ENCODE measurements at regions not wholly inside any gene's neighbourhood (a gene's known extent, or its start where the extent isn't known, plus 50 kb on each side); places are given as distances from the start of the nearest gene placed in this dataset.
"Not testable (repeated sequence)": the region's sequence is repeated elsewhere in the genome, so short reads cannot be mapped to it uniquely, and the experiment has no call there.

DNA sequence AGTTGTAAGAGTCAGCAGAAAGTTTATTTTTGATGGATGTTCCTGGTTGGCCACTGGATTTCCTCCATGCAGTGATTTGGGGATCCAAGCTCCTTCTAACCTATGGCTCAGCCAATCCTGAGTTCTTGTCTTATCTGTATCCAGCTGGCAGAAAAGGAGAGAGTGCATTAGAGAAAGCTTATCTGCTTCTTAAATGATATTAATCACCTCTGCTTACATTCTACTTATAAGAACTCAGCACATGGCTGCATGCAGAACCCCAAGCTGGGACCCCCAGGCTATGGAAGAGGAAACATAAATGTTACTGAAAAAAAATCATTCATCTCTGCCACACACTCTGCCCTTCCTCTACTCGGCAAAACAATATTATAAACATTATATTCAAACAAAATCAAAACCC lies 739.8 kb upstream of the AUTS2 start:
- no peak for DNase-seq (ENCODE audit: low read depth)

GRCh38 chr7:68861171-68861570 lies 737.1 kb upstream of the AUTS2 start:
- TF ChIP-seq, protein P1, sequence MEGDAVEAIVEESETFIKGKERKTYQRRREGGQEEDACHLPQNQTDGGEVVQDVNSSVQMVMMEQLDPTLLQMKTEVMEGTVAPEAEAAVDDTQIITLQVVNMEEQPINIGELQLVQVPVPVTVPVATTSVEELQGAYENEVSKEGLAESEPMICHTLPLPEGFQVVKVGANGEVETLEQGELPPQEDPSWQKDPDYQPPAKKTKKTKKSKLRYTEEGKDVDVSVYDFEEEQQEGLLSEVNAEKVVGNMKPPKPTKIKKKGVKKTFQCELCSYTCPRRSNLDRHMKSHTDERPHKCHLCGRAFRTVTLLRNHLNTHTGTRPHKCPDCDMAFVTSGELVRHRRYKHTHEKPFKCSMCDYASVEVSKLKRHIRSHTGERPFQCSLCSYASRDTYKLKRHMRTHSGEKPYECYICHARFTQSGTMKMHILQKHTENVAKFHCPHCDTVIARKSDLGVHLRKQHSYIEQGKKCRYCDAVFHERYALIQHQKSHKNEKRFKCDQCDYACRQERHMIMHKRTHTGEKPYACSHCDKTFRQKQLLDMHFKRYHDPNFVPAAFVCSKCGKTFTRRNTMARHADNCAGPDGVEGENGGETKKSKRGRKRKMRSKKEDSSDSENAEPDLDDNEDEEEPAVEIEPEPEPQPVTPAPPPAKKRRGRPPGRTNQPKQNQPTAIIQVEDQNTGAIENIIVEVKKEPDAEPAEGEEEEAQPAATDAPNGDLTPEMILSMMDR (IDR thresholded peaks at IDR 0.05; ENCODE audit: control insufficient read depth, extremely low read depth, insufficient read depth), result no peak
- no peak overlapping the region for H3K4me3 ChIP-seq (ENCODE audit: low read depth, low read length)
- no peak for DNase-seq (ENCODE audit: low read depth)

More for the DNA sequence above, 739.8 kb upstream of the AUTS2 start:
- TF ChIP-seq, protein P1 (IDR thresholded peaks at IDR 0.05; ENCODE audit: control insufficient read depth, extremely low read depth, insufficient read depth), result no peak
- H3K4me3 ChIP-seq (ENCODE audit: low read depth, low read length), result no peak overlapping the region

DNA sequence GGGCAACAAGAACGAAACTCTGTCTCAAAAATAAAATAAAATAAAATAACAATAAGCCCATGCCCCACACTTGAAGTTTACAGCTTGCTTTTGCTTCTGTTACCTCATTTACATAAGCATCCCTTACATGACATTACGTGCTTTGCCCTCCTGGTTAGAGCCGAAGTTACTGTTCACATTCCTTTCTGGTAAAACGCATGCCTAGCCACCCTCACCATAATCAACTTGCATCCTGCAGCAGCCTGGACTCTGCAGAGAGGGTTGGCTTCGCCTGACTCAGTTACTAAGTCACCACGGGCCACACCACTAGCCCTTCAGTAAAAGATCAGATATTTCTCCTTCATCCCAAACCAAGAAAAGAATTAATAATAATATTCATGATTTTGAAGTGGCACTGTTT lies 736.0 kb upstream of the AUTS2 start:
- no peak overlapping the region for H3K4me3 ChIP-seq (ENCODE audit: low read depth, low read length)
- no peak for DNase-seq (ENCODE audit: low read depth)
- TF ChIP-seq, protein P1 (IDR thresholded peaks at IDR 0.05; ENCODE audit: control insufficient read depth, extremely low read depth, insufficient read depth), result no peak

DNA sequence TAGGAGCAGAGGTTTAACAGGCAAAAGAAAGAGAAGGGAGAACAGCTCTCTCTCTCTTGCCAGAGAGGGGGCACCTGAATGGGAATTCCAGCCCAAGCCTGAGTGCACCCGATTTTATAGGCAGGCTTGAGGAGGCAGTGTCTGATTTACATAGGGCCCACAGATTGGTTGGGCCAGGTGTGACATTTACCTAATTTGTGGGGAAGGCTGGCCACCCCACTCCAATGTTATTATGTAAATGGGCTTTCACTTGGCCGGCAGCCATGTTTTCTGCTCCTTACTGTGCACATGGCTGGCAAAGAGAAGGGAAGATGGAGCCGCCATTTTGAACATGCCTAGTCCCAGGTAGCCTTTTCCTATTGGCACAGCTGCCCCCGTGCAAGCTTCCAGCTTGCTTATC lies 735.5 kb upstream of the AUTS2 start:
- no peak overlapping the region for H3K4me3 ChIP-seq (ENCODE audit: low read depth, low read length)
- TF ChIP-seq, protein P1 (IDR thresholded peaks at IDR 0.05; ENCODE audit: control insufficient read depth, extremely low read depth, insufficient read depth), result no peak
- no peak for DNase-seq (ENCODE audit: low read depth)

GRCh38 chr7:68865351-68866199 lies 732.7 kb upstream of the AUTS2 start:
- TF ChIP-seq, protein P1 (IDR thresholded peaks at IDR 0.05; ENCODE audit: control insufficient read depth, extremely low read depth, insufficient read depth), result no peak
- no peak overlapping the region for H3K4me3 ChIP-seq (ENCODE audit: low read depth, low read length)
- DNase-seq (ENCODE audit: low read depth), result no peak

- TF ChIP-seq, protein P1 (IDR thresholded peaks at IDR 0.05; ENCODE audit: control insufficient read depth, extremely low read depth, insufficient read depth), result no peak
- no peak overlapping the region for H3K4me3 ChIP-seq (ENCODE audit: low read depth, low read length)
- DNase-seq (ENCODE audit: low read depth), result no peak
Observed at GRCh38 chr7:68866200-68866570, 732.1 kb upstream of the AUTS2 start.

DNA sequence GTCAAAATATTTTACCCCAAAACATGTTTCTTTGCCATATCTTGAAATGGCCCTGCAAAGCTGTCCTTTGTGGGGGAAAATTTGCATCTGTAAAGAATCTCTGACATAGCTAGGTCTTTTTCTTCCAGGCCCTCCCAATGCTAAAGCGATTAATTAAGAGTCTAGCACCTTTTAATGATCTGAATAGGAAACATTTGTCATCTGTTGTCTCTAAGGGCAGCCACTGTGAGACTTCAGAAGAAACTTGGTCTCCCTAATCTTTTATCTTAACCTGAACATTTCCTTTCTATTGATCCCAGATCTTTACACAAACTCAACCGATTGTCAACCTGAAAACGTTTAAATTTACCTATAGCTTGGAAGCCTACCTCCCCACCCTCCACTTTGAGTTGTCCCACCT lies 731.6 kb upstream of the AUTS2 start:
- DNase-seq (ENCODE audit: low read depth); H3K4me3 ChIP-seq (ENCODE audit: low read depth, low read length): not testable (repeated sequence)

Measured in LNCaP clone FGC (cell line).